ENCODE measurements at regions not wholly inside any gene's neighbourhood (a gene's known extent, or its start where the extent isn't known, plus 50 kb on each side); places are given as distances from the start of the nearest gene placed in this dataset.

DNA sequence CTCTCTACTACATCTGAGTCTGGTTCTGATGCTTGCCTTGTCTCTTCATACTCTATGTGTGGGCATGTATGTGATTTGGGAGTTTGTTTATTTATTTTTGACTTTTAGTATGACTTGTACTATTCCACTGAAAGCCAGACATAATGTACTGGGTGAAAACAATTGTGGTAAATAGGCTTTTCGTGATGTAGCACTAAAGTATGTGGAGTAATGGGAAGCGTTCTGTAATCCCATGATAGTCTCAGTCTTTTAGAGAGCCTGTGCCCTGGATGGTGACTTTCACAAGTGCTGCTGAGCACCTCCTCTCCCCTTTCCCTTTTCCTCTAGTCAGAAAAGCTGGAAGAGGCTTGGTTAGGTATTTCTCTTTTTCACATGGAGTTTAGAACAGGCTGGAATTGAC, 85.8 kb upstream of the S1PR3 start:
- Histone ChIP-seq H3K9me3 (no peaks in the 10 kb centered on the region), H3K27me3 (replicated peaks; ENCODE audit: control insufficient read depth, insufficient read depth, low read length) (no peaks in the 10 kb centered on the region), H3K4me3 (ENCODE audit: low read depth, low read length) (no peak overlapping the region), H3K36me3 (ENCODE audit: control insufficient read depth, insufficient read depth, low read length) (no peaks in the 10 kb centered on the region), H3K4me1 (no peaks in the 10 kb centered on the region)
- DNase-seq = no peak
- peaks cover 9% of the 10 kb centered on the region for H3K9me3 Mint-ChIP-seq (ENCODE audit: unreplicated experiment)
- BruUV-seq (replicated peaks) = no TSS peak
- no peak for TF ChIP-seq CTCF (IDR thresholded peaks at IDR 0.05; ENCODE audit: insufficient read depth in 1 of 2, low read depth in 1 of 2, low read length in 1 of 2, severe bottlenecking in 1 of 2, unreplicated experiment in 1 of 2)
- CTCF ChIA-PET = no interaction called here
- H3K4me3 Mint-ChIP-seq (ENCODE audit: unreplicated experiment) = no peak overlapping the region
- intact Hi-C loops (cut with micrococcal nuclease; ENCODE audit: unreplicated experiment) = no loop called here
- peaks cover 8% of the 10 kb centered on the region for H3K27me3 Mint-ChIP-seq (ENCODE audit: insufficient read depth, unreplicated experiment)
- no peaks in the 10 kb centered on the region for H3K4me1 Mint-ChIP-seq (ENCODE audit: low read depth, unreplicated experiment)
- no peak overlapping the region for H3K27ac Mint-ChIP-seq (ENCODE audit: unreplicated experiment)
- no peaks in the 10 kb centered on the region for H3K36me3 Mint-ChIP-seq (ENCODE audit: insufficient read depth, unreplicated experiment)
- POLR2A ChIA-PET = no interaction called here

DNA sequence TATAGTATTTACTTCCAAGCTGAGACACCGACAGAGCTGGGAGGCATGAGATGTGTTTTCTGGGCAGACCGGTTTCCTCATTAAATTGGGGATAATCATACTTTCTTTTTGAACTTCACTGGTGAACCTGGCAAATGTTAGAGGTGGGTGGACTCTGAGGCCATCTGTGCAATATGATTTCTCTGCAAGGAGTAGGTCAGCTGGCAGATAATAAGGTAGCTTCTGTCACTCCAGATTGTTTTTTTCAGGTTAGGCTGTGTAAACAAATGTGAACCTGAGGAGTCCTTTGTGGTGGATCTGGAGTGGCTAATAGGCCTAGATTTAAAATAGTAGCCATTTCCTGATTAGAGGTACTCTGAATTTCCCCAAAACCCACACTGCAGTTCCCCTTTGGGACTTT, 75.4 kb upstream of the S1PR3 start:
- H3K4me3 Mint-ChIP-seq (ENCODE audit: unreplicated experiment) = no peak overlapping the region
- H3K4me1 ChIP-seq = no peaks in the 10 kb centered on the region
- BruUV-seq (replicated peaks) = no TSS peak
- no peak for TF ChIP-seq CTCF (IDR thresholded peaks at IDR 0.05; ENCODE audit: insufficient read depth in 1 of 2, low read depth in 1 of 2, low read length in 1 of 2, severe bottlenecking in 1 of 2, unreplicated experiment in 1 of 2)
- H3K27me3 Mint-ChIP-seq (ENCODE audit: insufficient read depth, unreplicated experiment) = no peaks in the 10 kb centered on the region
- no peaks in the 10 kb centered on the region for H3K4me1 Mint-ChIP-seq (ENCODE audit: low read depth, unreplicated experiment)
- DNase-seq = no peak
- H3K36me3 Mint-ChIP-seq (ENCODE audit: insufficient read depth, unreplicated experiment) = no peaks in the 10 kb centered on the region
- POLR2A ChIA-PET = no interaction called here
- no peak overlapping the region for H3K27ac Mint-ChIP-seq (ENCODE audit: unreplicated experiment)
- no peaks in the 10 kb centered on the region for H3K27me3 ChIP-seq (replicated peaks; ENCODE audit: control insufficient read depth, insufficient read depth, low read length)
- intact Hi-C loops (cut with micrococcal nuclease; ENCODE audit: unreplicated experiment) = no loop called here
- CTCF ChIA-PET = no interaction called here
- H3K9me3 Mint-ChIP-seq (ENCODE audit: unreplicated experiment) = no peaks in the 10 kb centered on the region
- H3K36me3 ChIP-seq (ENCODE audit: control insufficient read depth, insufficient read depth, low read length) = no peaks in the 10 kb centered on the region
- H3K9me3 ChIP-seq = no peaks in the 10 kb centered on the region
- H3K4me3 ChIP-seq (ENCODE audit: low read depth, low read length) = no peak overlapping the region

DNA sequence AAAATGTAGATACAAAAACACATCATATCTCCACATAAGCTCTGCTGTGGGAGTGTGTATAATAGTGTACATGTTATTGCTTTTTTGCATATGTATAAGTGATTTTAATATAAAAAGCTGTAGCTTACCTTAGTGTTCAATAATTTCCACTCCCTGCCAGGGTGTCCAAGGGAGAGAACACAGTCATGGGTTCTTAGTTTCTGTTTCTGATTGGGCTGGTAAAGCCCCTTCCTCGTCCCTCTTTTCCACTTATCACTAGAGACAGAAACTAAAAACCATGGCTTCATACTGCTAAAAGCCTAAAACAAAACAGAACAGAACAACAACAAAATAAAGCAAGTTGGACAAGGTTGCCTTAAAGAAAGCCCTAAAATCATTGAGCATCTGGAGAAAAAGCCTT, 74.4 kb upstream of the S1PR3 start:
- H3K27me3 ChIP-seq (replicated peaks; ENCODE audit: control insufficient read depth, insufficient read depth, low read length) = no peaks in the 10 kb centered on the region

More for the DNA sequence above, 74.4 kb upstream of the S1PR3 start:
- no peaks in the 10 kb centered on the region for H3K4me1 Mint-ChIP-seq (ENCODE audit: low read depth, unreplicated experiment)
- no peaks in the 10 kb centered on the region for H3K9me3 Mint-ChIP-seq (ENCODE audit: unreplicated experiment)
- Histone ChIP-seq H3K4me3 (ENCODE audit: low read depth, low read length) (no peak overlapping the region), H3K4me1 (no peaks in the 10 kb centered on the region), H3K9me3 (no peaks in the 10 kb centered on the region), H3K36me3 (ENCODE audit: control insufficient read depth, insufficient read depth, low read length) (no peaks in the 10 kb centered on the region)
- intact Hi-C loops (cut with micrococcal nuclease; ENCODE audit: unreplicated experiment) = no loop called here
- H3K27ac Mint-ChIP-seq (ENCODE audit: unreplicated experiment) = no peak overlapping the region
- ChIA-PET CTCF (no interaction called here), POLR2A (no interaction called here)
- DNase-seq = no peak
- no peak for TF ChIP-seq CTCF (IDR thresholded peaks at IDR 0.05; ENCODE audit: insufficient read depth in 1 of 2, low read depth in 1 of 2, low read length in 1 of 2, severe bottlenecking in 1 of 2, unreplicated experiment in 1 of 2)
- no peak overlapping the region for H3K4me3 Mint-ChIP-seq (ENCODE audit: unreplicated experiment)
- H3K36me3 Mint-ChIP-seq (ENCODE audit: insufficient read depth, unreplicated experiment) = no peaks in the 10 kb centered on the region
- no peaks in the 10 kb centered on the region for H3K27me3 Mint-ChIP-seq (ENCODE audit: insufficient read depth, unreplicated experiment)
- no TSS peak for BruUV-seq (replicated peaks)

Data from Caco-2 (cell line).